Skeletal muscle tissue (tissue), 3 donors: ENCODE measurements at regions not wholly inside any gene's neighbourhood (a gene's known extent, or its start where the extent isn't known, plus 50 kb on each side); places are given as distances from the start of the nearest gene placed in this dataset.
"Not testable (repeated sequence)": the region's sequence is repeated elsewhere in the genome, so short reads cannot be mapped to it uniquely, and the experiment has no call there.

ENCODE experiments used
- H3K27ac ChIP-seq: one replicate; pipeline ENCODE4 v1.7.0; 2013; ENCODE audit warnings: mild to moderate bottlenecking, low read depth, low read length, inconsistent platforms
- H3K27me3 ChIP-seq, 3 donors: one replicate each; pipeline ENCODE4 v1.7.0; 2013; ENCODE audit warnings: low read length in 3 of 3; ENCODE audit not compliant: control insufficient read depth in 3 of 3, insufficient read depth in 3 of 3
- H3K36me3 ChIP-seq, 3 donors: one replicate each; pipeline ENCODE4 v1.7.0; 2013; ENCODE audit warnings: low read length in 3 of 3; ENCODE audit not compliant: control insufficient read depth in 3 of 3, insufficient read depth in 3 of 3
- H3K4me1 ChIP-seq, 3 donors: one replicate each; pipeline ENCODE4 v1.7.0; 2013; ENCODE audit warnings: low read length in 3 of 3, mild to moderate bottlenecking in 3 of 3; ENCODE audit not compliant: control insufficient read depth in 3 of 3, insufficient read depth in 3 of 3
- H3K4me3 ChIP-seq, 3 donors: one replicate each; pipeline ENCODE4 v1.7.0; 2013; ENCODE audit warnings: low read length in 3 of 3
- H3K9ac ChIP-seq, 3 donors: one replicate each; pipeline ENCODE4 v1.7.0; 2013; ENCODE audit warnings: low read length in 3 of 3, mild to moderate bottlenecking in 3 of 3, moderate library complexity in 2 of 3, low read depth in 1 of 3
- H3K9me3 ChIP-seq, 3 donors: one replicate each; pipeline ENCODE4 v1.7.0; 2013; ENCODE audit warnings: low read length in 3 of 3; ENCODE audit not compliant: control insufficient read depth in 3 of 3
- donor health status: Osteomylitis.

DNA sequence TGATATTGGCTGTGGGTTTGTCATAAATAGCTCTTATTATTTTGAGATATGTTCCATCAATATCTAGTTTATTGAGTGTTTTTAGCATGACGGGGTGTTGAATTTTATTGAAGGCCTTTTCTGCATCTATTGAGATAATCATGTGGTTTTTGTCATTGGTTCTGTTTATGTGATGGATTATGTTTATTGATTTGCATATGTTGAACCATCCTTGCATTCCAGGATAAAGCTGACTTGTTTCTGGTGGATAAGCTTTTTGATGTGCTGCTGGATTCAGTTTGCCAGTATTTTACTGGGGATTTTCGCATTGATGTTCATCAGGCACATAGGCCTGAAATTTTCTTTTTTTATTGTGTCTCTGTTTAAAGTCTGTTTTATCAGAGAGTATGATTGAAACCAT, 151.1 kb upstream of the CREB1 start:
- not testable (repeated sequence) for H3K27ac ChIP-seq, H3K27me3 ChIP-seq, H3K36me3 ChIP-seq, H3K4me1 ChIP-seq, H3K9me3 ChIP-seq, H3K9ac ChIP-seq, H3K4me3 ChIP-seq

DNA sequence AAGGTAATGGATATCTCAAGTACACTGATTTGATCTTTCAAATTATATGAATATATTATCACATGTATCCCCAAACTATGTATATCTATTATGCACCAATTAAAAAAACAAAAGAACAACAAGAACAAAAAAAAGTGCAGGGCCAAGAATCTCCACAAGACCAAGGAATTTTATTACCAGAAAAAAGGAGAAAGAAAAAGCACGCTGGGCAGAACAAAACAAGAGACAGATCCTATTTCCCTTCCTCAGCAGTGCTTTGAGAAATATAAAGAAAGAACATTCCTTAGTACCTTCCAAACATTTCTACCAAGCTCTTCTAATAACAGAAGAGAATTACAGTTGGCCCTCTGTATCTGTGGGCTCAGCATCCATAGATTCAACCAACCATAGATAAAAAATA, 144.7 kb upstream of the CREB1 start:
- Histone ChIP-seq H3K4me1 (no peaks in the 10 kb centered on the region), H3K4me3 (no peak overlapping the region), H3K27me3 (no peaks in the 10 kb centered on the region), H3K9ac (no peak overlapping the region), H3K9me3 (no peaks in the 10 kb centered on the region), H3K36me3 (no peaks in the 10 kb centered on the region), H3K27ac (no peak overlapping the region)

- Histone ChIP-seq H3K36me3 (no peaks in the 10 kb centered on the region), H3K4me3 (no peak overlapping the region), H3K9ac (no peak overlapping the region), H3K27ac (no peak overlapping the region), H3K4me1 (no peaks in the 10 kb centered on the region), H3K27me3 (no peaks in the 10 kb centered on the region), H3K9me3 (no peaks in the 10 kb centered on the region)
Measured at GRCh38 chr2:207385903-207386302, 143.9 kb upstream of the CREB1 start.

DNA sequence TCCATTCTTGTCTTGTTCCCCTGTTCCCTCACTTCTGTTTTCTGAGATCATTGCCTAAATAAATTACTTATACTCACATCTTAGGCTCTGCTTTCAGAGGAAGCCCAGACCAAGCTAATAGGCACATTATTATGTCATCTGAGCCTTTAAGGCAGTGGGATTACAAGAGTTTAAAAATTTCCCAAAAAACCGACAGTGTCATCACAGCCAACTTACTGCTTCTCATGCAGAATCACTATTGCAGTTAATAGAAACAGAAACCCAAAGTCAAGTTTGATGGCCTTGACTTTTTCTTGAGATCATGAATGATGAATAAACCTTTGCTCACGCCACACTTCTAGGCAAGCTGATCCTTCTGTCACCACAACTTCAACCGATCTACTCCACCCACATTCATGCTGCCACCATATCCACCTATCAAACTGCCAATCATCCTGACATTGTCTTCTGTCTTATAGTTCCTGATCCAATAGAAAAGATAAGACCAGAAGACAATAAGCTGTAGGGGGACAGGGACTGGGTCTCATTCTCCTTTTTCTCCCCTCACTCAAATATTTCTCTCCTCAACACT, 142.7 kb upstream of the CREB1 start:
- Histone ChIP-seq H3K27ac (no peak overlapping the region), H3K9me3 (no peaks in the 10 kb centered on the region), H3K36me3 (no peaks in the 10 kb centered on the region), H3K9ac (no peak overlapping the region), H3K4me3 (no peak overlapping the region), H3K4me1 (no peaks in the 10 kb centered on the region), H3K27me3 (no peaks in the 10 kb centered on the region)

DNA sequence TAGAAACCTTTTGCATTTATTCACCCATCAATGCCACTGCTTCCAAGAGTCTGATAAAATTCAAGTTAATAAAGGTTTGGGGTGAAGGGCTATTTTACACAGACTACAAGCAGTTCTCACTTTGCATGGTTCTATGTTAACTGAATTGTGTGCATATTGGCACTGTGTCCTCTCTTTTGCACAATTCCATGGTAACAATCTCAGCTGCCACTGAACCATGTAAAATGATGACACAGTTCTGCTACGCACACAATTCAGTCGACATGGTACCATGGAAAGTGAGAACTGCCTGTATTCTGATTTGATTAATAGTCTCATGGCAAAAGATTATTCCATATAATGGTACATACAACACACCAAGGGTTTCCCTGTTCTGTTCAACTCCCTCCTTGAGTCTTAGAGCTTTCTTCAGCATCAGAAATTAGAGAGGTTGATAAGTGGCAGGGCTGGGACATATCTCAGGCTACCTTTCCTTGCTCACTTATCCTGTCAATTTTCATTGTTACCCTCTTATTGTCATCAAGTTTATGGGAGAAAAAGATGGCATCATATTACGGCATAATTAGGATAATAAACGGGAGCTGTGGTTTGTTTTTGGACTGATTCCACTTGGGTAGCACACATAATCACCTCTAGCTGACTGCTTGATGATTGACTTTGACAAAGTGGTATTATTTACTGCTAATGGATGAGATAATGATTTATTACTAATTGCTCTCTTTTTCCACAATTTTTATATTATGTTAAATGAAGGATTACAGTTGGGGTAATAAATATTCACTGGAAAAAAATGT, 139.3 kb upstream of the CREB1 start:
- H3K9me3 ChIP-seq, result no peaks in the 10 kb centered on the region

DNA sequence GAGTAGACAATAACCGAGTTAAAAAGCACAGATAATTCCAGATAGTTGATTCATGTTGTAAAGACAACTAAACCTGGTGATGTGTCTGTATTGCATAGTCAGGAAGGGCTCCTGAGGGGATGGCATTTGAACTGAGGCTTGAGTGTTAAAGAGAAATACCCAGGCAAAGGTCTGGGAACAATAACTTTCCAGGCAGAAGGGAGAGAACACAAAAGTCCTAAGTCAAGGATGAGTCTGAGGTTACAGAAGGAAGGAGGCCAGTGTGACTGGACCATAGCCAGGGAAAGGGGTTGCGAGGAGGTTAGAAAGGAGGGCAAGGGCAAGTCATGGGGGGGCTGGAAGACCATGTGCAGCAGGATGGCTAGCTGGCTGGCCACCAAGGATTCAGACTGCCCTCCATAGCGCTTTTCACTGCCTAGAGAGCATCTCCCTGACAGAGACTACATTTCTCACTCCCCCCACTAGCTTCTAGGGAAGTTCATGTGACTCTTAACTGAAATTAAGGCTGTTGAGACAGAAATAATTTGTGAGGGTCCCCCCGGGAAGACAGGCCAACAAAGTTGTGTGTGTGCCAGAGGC, 135.5 kb upstream of the CREB1 start:
- Histone ChIP-seq H3K36me3 (no peaks in the 10 kb centered on the region), H3K27me3 (no peaks in the 10 kb centered on the region), H3K27ac (no peak overlapping the region), H3K9me3 (no peaks in the 10 kb centered on the region), H3K9ac (no peak overlapping the region), H3K4me1 (no peaks in the 10 kb centered on the region), H3K4me3 (no peak overlapping the region)

More for the DNA sequence above, 139.3 kb upstream of the CREB1 start:
- Histone ChIP-seq H3K27ac (no peak overlapping the region), H3K4me1 (no peaks in the 10 kb centered on the region), H3K9ac (no peak overlapping the region), H3K27me3 (no peaks in the 10 kb centered on the region), H3K4me3 (no peak overlapping the region), H3K36me3 (no peaks in the 10 kb centered on the region)

GRCh38 chr2:207394812-207395534, 134.8 kb upstream of the CREB1 start:
- Histone ChIP-seq H3K9me3 (no peaks in the 10 kb centered on the region), H3K36me3 (no peaks in the 10 kb centered on the region), H3K9ac (no peak overlapping the region), H3K4me1 (no peaks in the 10 kb centered on the region), H3K27ac (no peak overlapping the region), H3K27me3 (no peaks in the 10 kb centered on the region), H3K4me3 (no peak overlapping the region)

DNA sequence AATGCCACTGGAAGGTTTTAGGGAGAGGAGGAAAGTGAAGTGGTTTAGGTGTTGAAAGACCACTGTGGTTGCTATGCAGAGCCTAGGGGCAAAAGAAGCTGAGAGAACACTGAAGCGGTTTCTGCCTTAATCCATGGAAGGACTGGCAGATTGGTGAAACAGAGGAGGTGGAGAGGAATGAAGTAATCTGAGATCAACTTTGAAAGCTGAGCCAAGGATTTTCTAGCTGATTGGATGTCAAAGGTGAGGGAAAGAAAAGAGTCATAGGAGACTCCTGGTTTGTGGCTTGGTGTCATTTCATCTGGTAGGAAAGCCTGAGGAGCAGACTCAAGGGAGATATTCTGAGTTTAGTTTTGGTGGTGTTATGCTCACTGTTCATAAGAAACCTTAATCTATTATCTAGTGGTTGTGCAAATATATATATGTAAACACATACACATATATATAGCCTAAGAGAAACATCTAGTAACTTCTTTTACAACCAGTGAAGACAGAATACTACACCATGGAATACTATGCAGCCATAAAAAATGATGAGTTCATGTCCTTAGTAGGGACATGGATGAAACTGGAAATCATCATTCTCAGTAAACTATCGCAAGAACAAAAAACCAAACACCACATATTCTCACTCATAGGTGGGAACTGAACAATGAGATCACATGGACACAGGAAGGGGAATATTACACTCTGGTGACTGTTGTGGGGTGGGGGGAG, 134.1 kb upstream of the CREB1 start:
- Histone ChIP-seq H3K27me3 (no peaks in the 10 kb centered on the region), H3K4me3 (no peak overlapping the region), H3K27ac (no peak overlapping the region), H3K36me3 (no peaks in the 10 kb centered on the region), H3K4me1 (no peaks in the 10 kb centered on the region), H3K9ac (no peak overlapping the region), H3K9me3 (no peaks in the 10 kb centered on the region)

DNA sequence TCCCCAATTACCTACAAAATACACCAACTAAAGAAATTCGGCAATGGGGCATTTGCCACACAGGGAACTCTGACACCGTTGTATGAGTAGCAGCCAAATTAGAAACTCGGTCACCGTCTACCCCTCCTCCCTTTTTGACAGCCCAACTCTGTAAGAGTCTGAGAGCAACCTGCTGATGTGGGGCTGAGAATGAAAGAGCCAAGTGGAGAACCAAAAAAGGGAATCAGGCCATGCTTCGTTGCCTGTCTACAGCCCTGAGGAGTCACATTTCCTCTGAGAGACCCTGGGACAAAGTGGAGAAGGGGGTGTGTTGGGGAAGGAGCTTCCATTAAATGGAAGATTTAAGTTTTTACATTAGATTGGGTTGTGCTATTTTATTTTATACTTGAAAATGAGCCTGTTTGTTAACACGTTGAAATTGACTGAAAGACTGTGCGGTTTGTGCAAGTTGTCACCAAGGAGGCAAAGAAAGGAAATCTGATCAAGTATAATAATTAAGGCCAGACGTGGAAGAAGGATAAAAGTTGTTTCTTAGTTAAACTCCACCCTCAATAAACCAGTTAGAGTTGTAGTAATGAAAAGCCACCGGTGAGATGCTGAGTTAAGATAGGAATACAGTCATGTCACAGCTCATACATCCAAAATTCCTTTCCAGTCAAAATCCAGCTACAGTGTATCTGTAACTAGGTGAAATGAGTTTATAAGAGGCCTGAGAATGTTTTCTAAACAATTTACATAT, 131.7 kb upstream of the CREB1 start:
- H3K36me3 ChIP-seq, result no peaks in the 10 kb centered on the region
- H3K27ac ChIP-seq, result no peak overlapping the region
- H3K9me3 ChIP-seq, result no peaks in the 10 kb centered on the region
- no peak overlapping the region for H3K9ac ChIP-seq
- no peaks in the 10 kb centered on the region for H3K27me3 ChIP-seq
- no peak overlapping the region for H3K4me3 ChIP-seq
- H3K4me1 ChIP-seq, result no peaks in the 10 kb centered on the region
